A549 (cell line): ENCODE measurements at regions not wholly inside any gene's neighbourhood (a gene's known extent, or its start where the extent isn't known, plus 50 kb on each side); places are given as distances from the start of the nearest gene placed in this dataset.

ENCODE experiments used
- ATAC-seq, 2 experiments: fragments of 200-7000 bp in 1 of 2; fragments of >200 bp in 1 of 2; cut with Nextera tagmentation in 1 of 2; cut with Tn5 transposase in 1 of 2; 3 replicates each; pipeline versions ENCODE4 v1.8.0 to v1.9.1; 2018 to 2020; ENCODE audit warnings: mild to moderate bottlenecking in 1 of 2, moderate library complexity in 1 of 2
- CTCF ChIA-PET: fragments of 300-600 bp; sonication (Branson Sonifier 250); formaldehyde crosslinking; extraction: SDS; loops from one replicate; lab custom pipeline; 2021; ENCODE audit warnings: antibody characterized with exemption, inconsistent platforms; lab: Yijun Ruan, JAX
- POLR2A ChIA-PET: fragments of 350-600 bp; formaldehyde crosslinking; extraction: SDS; loops from one replicate; lab custom pipeline; 2021; ENCODE audit warnings: antibody characterized with exemption, inconsistent platforms; lab: Yijun Ruan, JAX
- DNase-seq, 2 experiments: peaks; one replicate each; pipeline versions ENCODE4 v3.0.0 to v3.0.0-alpha.2; 2011 to 2016; ENCODE audit warnings: low read depth in 1 of 2, low spot score in 1 of 2
- FAIRE-seq: peaks from 2 replicates; lab custom pipeline; 2011; peaks lifted over from hg19 to GRCh38; lab: Jason Lieb, UNC
- H3K27ac ChIP-seq, 2 experiments: fragments of >200 bp; sonication (Bioruptor Twin); formaldehyde crosslinking; 3 replicates each; pipeline ENCODE4 v1.5.1; 2016 to 2017
- H3K4me1 ChIP-seq: fragments of >200 bp; sonication (Bioruptor Twin); formaldehyde crosslinking; 3 replicates; pipeline ENCODE4 v1.6.1; 2016
- H3K4me2 ChIP-seq: fragments of >200 bp; sonication (Bioruptor Twin); formaldehyde crosslinking; 3 replicates; pipeline ENCODE4 v1.6.1; 2016
- H3K4me3 ChIP-seq: fragments of >200 bp; sonication (Bioruptor Twin); formaldehyde crosslinking; 3 replicates; pipeline ENCODE4 v1.5.1; 2016
- H3K9me3 ChIP-seq: fragments of >200 bp; sonication (Bioruptor Twin); formaldehyde crosslinking; 3 replicates; pipeline ENCODE4 v1.6.1; 2016
- CTCF ChIP-seq: fragments of >200 bp; sonication (Bioruptor Twin); formaldehyde crosslinking; IDR thresholded peaks from 3 replicates; pipeline ENCODE4 v1.5.1; 2016
- HES2 ChIP-seq: fragments of >200 bp; sonication (Bioruptor Twin); formaldehyde crosslinking; IDR thresholded peaks from 2 replicates; pipeline ENCODE4 v1.6.1; 2016
- HEYL ChIP-seq: fragments of 250-450 bp; sonication (Bioruptor Pico); IDR thresholded peaks from 2 replicates; pipeline ENCODE4 v1.8.0; 2021; ENCODE audit warnings: mild to moderate bottlenecking, moderate library complexity
- HMGXB4 ChIP-seq: fragments of 250-450 bp; sonication (Bioruptor Pico); IDR thresholded peaks from 2 replicates; pipeline ENCODE4 v1.5.0; 2021; ENCODE audit warnings: mild to moderate bottlenecking, moderate library complexity, borderline replicate concordance
- MAFK ChIP-seq: fragments of 450-650 bp; IDR thresholded peaks from 2 replicates; pipeline ENCODE4 v1.6.1; 2014; ENCODE audit not compliant: partially characterized antibody
- PBX3 ChIP-seq: IDR thresholded peaks from 2 replicates; pipeline ENCODE4 v1.6.1; 2012
- POLR2A ChIP-seq: IDR thresholded peaks from 2 replicates; pipeline ENCODE4 v1.6.1; 2012; ENCODE audit warnings: mild to moderate bottlenecking, low read length
- RAD21 ChIP-seq, 2 experiments: fragments of >200 bp in 1 of 2; sonication (Bioruptor Twin) in 1 of 2; formaldehyde crosslinking in 1 of 2; IDR thresholded peaks in 1 of 2; conservative IDR thresholded peaks in 1 of 2; 2 replicates in 1 of 2; 3 replicates in 1 of 2; pipeline ENCODE4 v1.6.1; 2012 to 2018; ENCODE audit warnings: inconsistent platforms in 1 of 2
- RFX5 ChIP-seq: fragments of 450-650 bp; IDR thresholded peaks from 2 replicates; pipeline ENCODE4 v1.7.1; 2014; ENCODE audit warnings: antibody characterized with exemption, mild to moderate bottlenecking, moderate library complexity
- SMC3 ChIP-seq: fragments of >200 bp; sonication (Bioruptor Twin); formaldehyde crosslinking; IDR thresholded peaks from 3 replicates; pipeline ENCODE4 v1.6.1; 2018; ENCODE audit warnings: inconsistent platforms
- ZC3H11A ChIP-seq: fragments of 450-650 bp; IDR thresholded peaks from 2 replicates; pipeline ENCODE4 v1.6.1; 2014; ENCODE audit warnings: antibody characterized with exemption, mild to moderate bottlenecking
- ZFP36 ChIP-seq: fragments of 450-650 bp; IDR thresholded peaks from 2 replicates; pipeline ENCODE4 v1.6.1; 2014; ENCODE audit warnings: borderline replicate concordance; ENCODE audit not compliant: partially characterized antibody
- ZNF302 ChIP-seq: fragments of 250-450 bp; sonication (Bioruptor Pico); IDR thresholded peaks from 2 replicates; pipeline ENCODE4 v1.9.0; 2021; ENCODE audit warnings: inconsistent platforms, mild to moderate bottlenecking, moderate library complexity
- ZSCAN20 ChIP-seq: fragments of 250-450 bp; sonication (Bioruptor Pico); IDR thresholded peaks from 2 replicates; pipeline ENCODE4 v1.8.0; 2022; ENCODE audit warnings: mild to moderate bottlenecking, moderate library complexity
- WGBS: methylation state at CpG from one replicate; pipeline ENCODE4 v1.1.6; 2017; ENCODE audit errors: missing lambda C conversion rate; 5-methylcytosine and 5-hydroxymethylcytosine counted together
- TF ChIP-seq, protein P1 (sequence below): fragments of 200-600 bp; sonication (generic); IDR thresholded peaks from 2 replicates; pipeline ENCODE4 v1.6.1; 2016; ENCODE audit warnings: antibody characterized with exemption, mild to moderate bottlenecking, moderate library complexity
- TF ChIP-seq, protein P2 (sequence below): IDR thresholded peaks from 2 replicates; pipeline ENCODE4 v1.6.1; 2012; ENCODE audit warnings: low read depth, borderline replicate concordance

DNA sequence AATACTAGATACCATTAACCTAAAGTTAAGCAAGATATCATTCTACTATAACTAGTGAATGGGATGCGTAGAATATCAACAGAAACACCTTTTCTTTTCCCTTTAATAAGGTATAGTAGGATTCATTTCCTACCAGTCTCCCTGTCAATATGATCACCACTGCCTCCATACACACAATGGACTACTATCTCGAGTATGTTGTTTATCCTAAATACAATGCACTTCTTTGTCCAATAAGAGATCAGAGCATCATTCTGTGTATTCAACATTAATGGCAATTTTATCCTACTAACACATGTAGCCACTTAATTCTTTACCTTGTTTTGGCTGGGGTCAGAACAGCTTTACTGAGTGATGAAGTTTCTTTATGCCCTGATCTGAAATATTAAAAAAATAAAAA lies 276.3 kb downstream of the TFEC start (continued):
- no peak for TF ChIP-seq RFX5
- no peak for TF ChIP-seq ZC3H11A
- no peak for TF ChIP-seq SMC3

- no peak for DNase-seq
- H3K4me2 ChIP-seq, result no peak overlapping the region
- 36% methylated on average over 6 of the region's 6 CpGs for WGBS
- H3K4me3 ChIP-seq, result no peak overlapping the region
- ATAC-seq, result no peak
- no peaks in the 10 kb centered on the region for H3K9me3 ChIP-seq
- TF ChIP-seq HES2 (no peak), ZSCAN20 (CRISPR knock-in tag) (no peak), MAFK (no peak), ZC3H11A (no peak), HMGXB4 (CRISPR knock-in tag) (no peak), ZFP36 (no peak), PBX3 (no peak), ZNF302 (no peak), HEYL (no peak), POLR2A (no peak)
- TF ChIP-seq, protein P1, sequence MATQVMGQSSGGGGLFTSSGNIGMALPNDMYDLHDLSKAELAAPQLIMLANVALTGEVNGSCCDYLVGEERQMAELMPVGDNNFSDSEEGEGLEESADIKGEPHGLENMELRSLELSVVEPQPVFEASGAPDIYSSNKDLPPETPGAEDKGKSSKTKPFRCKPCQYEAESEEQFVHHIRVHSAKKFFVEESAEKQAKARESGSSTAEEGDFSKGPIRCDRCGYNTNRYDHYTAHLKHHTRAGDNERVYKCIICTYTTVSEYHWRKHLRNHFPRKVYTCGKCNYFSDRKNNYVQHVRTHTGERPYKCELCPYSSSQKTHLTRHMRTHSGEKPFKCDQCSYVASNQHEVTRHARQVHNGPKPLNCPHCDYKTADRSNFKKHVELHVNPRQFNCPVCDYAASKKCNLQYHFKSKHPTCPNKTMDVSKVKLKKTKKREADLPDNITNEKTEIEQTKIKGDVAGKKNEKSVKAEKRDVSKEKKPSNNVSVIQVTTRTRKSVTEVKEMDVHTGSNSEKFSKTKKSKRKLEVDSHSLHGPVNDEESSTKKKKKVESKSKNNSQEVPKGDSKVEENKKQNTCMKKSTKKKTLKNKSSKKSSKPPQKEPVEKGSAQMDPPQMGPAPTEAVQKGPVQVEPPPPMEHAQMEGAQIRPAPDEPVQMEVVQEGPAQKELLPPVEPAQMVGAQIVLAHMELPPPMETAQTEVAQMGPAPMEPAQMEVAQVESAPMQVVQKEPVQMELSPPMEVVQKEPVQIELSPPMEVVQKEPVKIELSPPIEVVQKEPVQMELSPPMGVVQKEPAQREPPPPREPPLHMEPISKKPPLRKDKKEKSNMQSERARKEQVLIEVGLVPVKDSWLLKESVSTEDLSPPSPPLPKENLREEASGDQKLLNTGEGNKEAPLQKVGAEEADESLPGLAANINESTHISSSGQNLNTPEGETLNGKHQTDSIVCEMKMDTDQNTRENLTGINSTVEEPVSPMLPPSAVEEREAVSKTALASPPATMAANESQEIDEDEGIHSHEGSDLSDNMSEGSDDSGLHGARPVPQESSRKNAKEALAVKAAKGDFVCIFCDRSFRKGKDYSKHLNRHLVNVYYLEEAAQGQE, result no peak
- ChIA-PET POLR2A (no interaction called here), CTCF (no interaction called here)
- H3K27ac ChIP-seq, result no peak overlapping the region
- no peak for FAIRE-seq
- H3K4me1 ChIP-seq, result no peaks in the 10 kb centered on the region
Observed at GRCh38 chr7:115749924-115750323, 280.6 kb downstream of the TFEC start.

DNA sequence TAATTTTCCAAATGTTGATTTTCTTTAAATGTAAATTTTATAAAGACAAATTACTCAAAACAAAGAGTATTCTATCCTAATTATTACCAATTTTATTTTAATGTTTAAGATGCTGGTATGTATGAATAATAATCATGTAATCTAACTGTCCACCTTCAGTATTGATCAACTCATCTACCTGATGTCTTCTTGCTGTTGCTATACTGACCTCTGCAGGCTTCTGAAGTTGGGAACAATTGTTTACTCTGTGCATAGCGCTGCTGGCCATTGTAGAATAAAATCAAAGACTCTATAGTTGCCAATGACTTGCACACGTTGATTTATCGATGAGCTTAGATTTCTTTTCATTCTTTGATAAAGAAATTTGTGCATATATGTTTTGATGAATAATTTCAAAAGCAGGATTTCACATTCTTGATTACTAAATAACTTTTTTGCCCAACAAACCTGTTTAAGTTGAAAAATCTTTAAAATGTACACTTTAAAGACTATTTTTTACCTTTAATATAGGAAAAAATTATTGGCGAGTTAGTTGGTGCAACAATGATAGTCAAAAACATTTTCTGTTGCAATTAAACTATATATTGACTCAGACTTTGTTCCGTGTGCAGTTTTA lies 282.3 kb downstream of the TFEC start:
- Histone ChIP-seq H3K4me1 (no peaks in the 10 kb centered on the region), H3K4me3 (no peak overlapping the region), H3K4me2 (no peak overlapping the region), H3K27ac (no peak overlapping the region), H3K9me3 (no peaks in the 10 kb centered on the region)
- DNase-seq (peak in 1 of 2 experiments; percentile 8), ATAC-seq (peak in 1 of 2 experiments; percentile 70; a peak in 2 of 6 replicates), FAIRE-seq (no peak)
- TF ChIP-seq RAD21 (conservative IDR thresholded peaks at IDR 0.05 in 1 of 2, IDR thresholded peaks at IDR 0.05 in 1 of 2) (peak; percentile 63 to 64), SMC3 (peak; percentile 42; the same call in 1 of the 3 replicates), CTCF (peak; percentile 43; the same call in 2 of the 3 replicates)
- TF ChIP-seq, protein P2, sequence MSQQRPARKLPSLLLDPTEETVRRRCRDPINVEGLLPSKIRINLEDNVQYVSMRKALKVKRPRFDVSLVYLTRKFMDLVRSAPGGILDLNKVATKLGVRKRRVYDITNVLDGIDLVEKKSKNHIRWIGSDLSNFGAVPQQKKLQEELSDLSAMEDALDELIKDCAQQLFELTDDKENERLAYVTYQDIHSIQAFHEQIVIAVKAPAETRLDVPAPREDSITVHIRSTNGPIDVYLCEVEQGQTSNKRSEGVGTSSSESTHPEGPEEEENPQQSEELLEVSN, result no peak
- POLR2A ChIA-PET, result no interaction called here
- CTCF ChIA-PET, result no interaction called here
- WGBS, result 12% methylated on average over 5 of the region's 5 CpGs
